CD4-positive, alpha-beta T cell (primary cell): ENCODE measurements at regions not wholly inside any gene's neighbourhood (a gene's known extent, or its start where the extent isn't known, plus 50 kb on each side); places are given as distances from the start of the nearest gene placed in this dataset.

Experiments used
- ATAC-seq: fragments of 200-7000 bp; cut with Tn5 transposase; one replicate; pipeline ENCODE4 v1.10.0; 2022; ENCODE audit warnings: mild to moderate bottlenecking; ENCODE audit not compliant: poor library complexity
- CTCF ChIA-PET: fragments of 350-600 bp; sonication (Branson Sonifier 250); formaldehyde crosslinking; loops from one replicate; lab custom pipeline; 2021; ENCODE audit warnings: antibody characterized with exemption, inconsistent platforms; lab: Charles Lee
- POLR2A ChIA-PET: fragments of 350-600 bp; sonication (Branson Sonifier 250); formaldehyde crosslinking; loops from one replicate; lab custom pipeline; 2021; ENCODE audit warnings: antibody characterized with exemption, inconsistent platforms; lab: Charles Lee
- DNase-seq, 14 experiments: peaks; one replicate each; pipeline ENCODE4 v3.0.0-alpha.2; 2013 to 2020; ENCODE audit warnings: mixed read lengths in 2 of 14
- H3K27ac ChIP-seq, 2 donors: one replicate each; pipeline versions ENCODE4 v1.5.1 to v1.7.0; 2013; ENCODE audit warnings: low read length in 2 of 2, low read depth in 1 of 2, mild to moderate bottlenecking in 1 of 2
- H3K27me3 ChIP-seq, 2 experiments: 1 replicate in 1 of 2; 2 replicates in 1 of 2; pipeline versions ENCODE4 v1.6.1 to v1.7.0; 2013; ENCODE audit warnings: low read length in 2 of 2, control low read depth in 1 of 2, mild to moderate bottlenecking in 1 of 2, moderate library complexity in 1 of 2; ENCODE audit not compliant: insufficient read depth in 2 of 2, control insufficient read depth in 1 of 2
- H3K36me3 ChIP-seq: one replicate; pipeline ENCODE4 v1.6.1; 2013; ENCODE audit warnings: low read length, control low read depth; ENCODE audit not compliant: insufficient read depth
- H3K4me1 ChIP-seq: one replicate; pipeline ENCODE4 v1.6.1; 2013; ENCODE audit warnings: low read length, control low read depth; ENCODE audit not compliant: insufficient read depth
- H3K4me3 ChIP-seq: one replicate; pipeline ENCODE4 v1.5.1; 2013; ENCODE audit warnings: mild to moderate bottlenecking, low read length, moderate library complexity
- H3K9me3 ChIP-seq, 2 experiments: 1 replicate in 1 of 2; 2 replicates in 1 of 2; pipeline versions ENCODE4 v1.6.1 to v1.7.0; 2013; ENCODE audit warnings: low read length in 2 of 2, mild to moderate bottlenecking in 2 of 2, control low read depth in 1 of 2, moderate library complexity in 1 of 2; ENCODE audit not compliant: control insufficient read depth in 1 of 2, insufficient read depth in 1 of 2
- H3K27ac Mint-ChIP-seq: one replicate; pipeline ENCODE4 v1.8.0; 2020; ENCODE audit warnings: mixed read lengths
- H3K27me3 Mint-ChIP-seq: one replicate; pipeline ENCODE4 v1.8.0; 2021; ENCODE audit warnings: mixed read lengths
- H3K36me3 Mint-ChIP-seq: one replicate; pipeline ENCODE4 v1.8.0; 2021; ENCODE audit warnings: low read depth, mixed read lengths
- H3K4me1 Mint-ChIP-seq: one replicate; pipeline ENCODE4 v1.8.0; 2021; ENCODE audit warnings: low read depth, mixed read lengths
- H3K4me3 Mint-ChIP-seq: one replicate; pipeline ENCODE4 v1.8.0; 2020; ENCODE audit warnings: mild to moderate bottlenecking, mixed read lengths
- H3K9me3 Mint-ChIP-seq: one replicate; pipeline ENCODE4 v1.8.0; 2020; ENCODE audit warnings: mixed read lengths
- intact Hi-C, 2 experiments: fragments of 100-400 bp; cut with DNase I in 1 of 2; cut with micrococcal nuclease in 1 of 2; formaldehyde crosslinking; loops; one replicate each; pipeline versions ENCODE4 v1.15.1 to v1.9.0; 2023 to 2025; cut with DNase I, micrococcal nuclease
- TF ChIP-seq, protein P1 (sequence below): fragments of 200-600 bp; IDR thresholded peaks from one replicate; pipeline ENCODE4 v1.8.0; 2022; ENCODE audit warnings: antibody characterized with exemption, mild to moderate bottlenecking

DNA sequence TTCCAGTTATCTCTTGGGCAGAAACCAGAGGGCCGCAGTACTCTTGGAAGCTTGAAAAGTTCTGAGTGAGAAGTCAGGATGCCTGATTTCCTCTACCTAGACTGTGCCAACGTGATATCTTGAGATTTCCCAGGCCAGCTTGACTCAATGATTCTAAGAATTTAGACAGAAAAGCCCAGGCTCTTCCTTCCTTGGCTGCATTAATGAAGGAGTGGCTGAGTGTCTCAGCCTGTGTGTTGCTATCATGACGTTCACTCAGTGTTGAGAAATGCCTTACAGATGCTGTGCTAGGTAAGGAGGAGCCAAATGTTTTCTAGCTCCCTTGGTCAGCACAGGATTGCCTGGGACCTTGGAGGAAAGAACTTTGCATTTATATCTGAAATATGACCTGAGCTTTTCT lies 454.1 kb upstream of the USP24 start:
- no peaks in the 10 kb centered on the region for H3K4me1 Mint-ChIP-seq
- DNase-seq (no peak), ATAC-seq (no peak)
- Histone ChIP-seq H3K27ac (no peak overlapping the region), H3K36me3 (no peaks in the 10 kb centered on the region), H3K4me1 (no peaks in the 10 kb centered on the region), H3K4me3 (no peak overlapping the region), H3K27me3 (no peaks in the 10 kb centered on the region), H3K9me3 (no peaks in the 10 kb centered on the region)
- no peaks in the 10 kb centered on the region for H3K9me3 Mint-ChIP-seq
- CTCF ChIA-PET, result no interaction called here
- intact Hi-C loops, result no loop called here
- no peaks in the 10 kb centered on the region for H3K36me3 Mint-ChIP-seq
- TF ChIP-seq, protein P1, sequence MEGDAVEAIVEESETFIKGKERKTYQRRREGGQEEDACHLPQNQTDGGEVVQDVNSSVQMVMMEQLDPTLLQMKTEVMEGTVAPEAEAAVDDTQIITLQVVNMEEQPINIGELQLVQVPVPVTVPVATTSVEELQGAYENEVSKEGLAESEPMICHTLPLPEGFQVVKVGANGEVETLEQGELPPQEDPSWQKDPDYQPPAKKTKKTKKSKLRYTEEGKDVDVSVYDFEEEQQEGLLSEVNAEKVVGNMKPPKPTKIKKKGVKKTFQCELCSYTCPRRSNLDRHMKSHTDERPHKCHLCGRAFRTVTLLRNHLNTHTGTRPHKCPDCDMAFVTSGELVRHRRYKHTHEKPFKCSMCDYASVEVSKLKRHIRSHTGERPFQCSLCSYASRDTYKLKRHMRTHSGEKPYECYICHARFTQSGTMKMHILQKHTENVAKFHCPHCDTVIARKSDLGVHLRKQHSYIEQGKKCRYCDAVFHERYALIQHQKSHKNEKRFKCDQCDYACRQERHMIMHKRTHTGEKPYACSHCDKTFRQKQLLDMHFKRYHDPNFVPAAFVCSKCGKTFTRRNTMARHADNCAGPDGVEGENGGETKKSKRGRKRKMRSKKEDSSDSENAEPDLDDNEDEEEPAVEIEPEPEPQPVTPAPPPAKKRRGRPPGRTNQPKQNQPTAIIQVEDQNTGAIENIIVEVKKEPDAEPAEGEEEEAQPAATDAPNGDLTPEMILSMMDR, result no peak
- H3K4me3 Mint-ChIP-seq, result no peak overlapping the region
- H3K27me3 Mint-ChIP-seq, result no peaks in the 10 kb centered on the region
- H3K27ac Mint-ChIP-seq, result no peak overlapping the region
- POLR2A ChIA-PET, result no interaction called here

DNA sequence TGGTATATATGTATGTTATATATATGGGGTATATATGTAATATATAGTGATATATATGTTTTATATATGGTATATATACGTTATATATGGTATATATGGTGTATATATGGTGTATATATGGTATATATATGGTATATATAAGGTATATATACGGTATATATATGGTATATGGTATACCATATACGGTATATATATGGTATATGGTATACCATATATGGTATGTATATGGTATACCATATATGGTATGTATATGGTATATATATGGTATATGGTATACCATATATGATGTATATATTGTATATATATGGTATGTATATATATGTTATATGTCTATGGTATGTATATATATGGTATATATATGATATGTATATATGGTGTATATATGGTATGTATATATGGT lies 447.7 kb upstream of the USP24 start:
- no peaks in the 10 kb centered on the region for H3K27me3 Mint-ChIP-seq
- H3K9me3 ChIP-seq, result no peaks in the 10 kb centered on the region
- no peak for ATAC-seq
- ChIA-PET POLR2A (no interaction called here), CTCF (no interaction called here)
- H3K4me3 ChIP-seq, result no peak overlapping the region
- no peaks in the 10 kb centered on the region for H3K4me1 ChIP-seq
- no peaks in the 10 kb centered on the region for H3K4me1 Mint-ChIP-seq
- H3K4me3 Mint-ChIP-seq, result no peak overlapping the region
- no peaks in the 10 kb centered on the region for H3K27me3 ChIP-seq
- intact Hi-C loops, result no loop called here
- no peaks in the 10 kb centered on the region for H3K36me3 Mint-ChIP-seq
- no peaks in the 10 kb centered on the region for H3K36me3 ChIP-seq
- no peaks in the 10 kb centered on the region for H3K9me3 Mint-ChIP-seq
- DNase-seq, result no peak
- no peak overlapping the region for H3K27ac ChIP-seq
- TF ChIP-seq, protein P1, result no peak
- H3K27ac Mint-ChIP-seq, result no peak overlapping the region

- no peaks in the 10 kb centered on the region for H3K9me3 ChIP-seq
- no peak overlapping the region for H3K4me3 ChIP-seq
- TF ChIP-seq, protein P1, result no peak
- no peak overlapping the region for H3K27ac ChIP-seq
- ATAC-seq (no peak), DNase-seq (no peak)
- H3K27me3 ChIP-seq, result no peaks in the 10 kb centered on the region
- Mint-ChIP-seq H3K36me3 (no peaks in the 10 kb centered on the region), H3K9me3 (no peaks in the 10 kb centered on the region), H3K27me3 (no peaks in the 10 kb centered on the region), H3K4me3 (no peak overlapping the region), H3K27ac (no peak overlapping the region), H3K4me1 (no peaks in the 10 kb centered on the region)
- CTCF ChIA-PET, result no interaction called here
- intact Hi-C loops, result no loop called here
- H3K4me1 ChIP-seq, result no peaks in the 10 kb centered on the region
- POLR2A ChIA-PET, result no interaction called here
- no peaks in the 10 kb centered on the region for H3K36me3 ChIP-seq
Measured at GRCh38 chr1:55658917-55659316, 443.8 kb upstream of the USP24 start.
